GM10266 (cell line): ENCODE measurements at regions not wholly inside any gene's neighbourhood (a gene's known extent, or its start where the extent isn't known, plus 50 kb on each side); places are given as distances from the start of the nearest gene placed in this dataset.

ENCODE experiments used
- DNase-seq: peaks from one replicate; pipeline ENCODE4 v3.0.0; 2012; ENCODE audit errors: extremely low spot score
- TF ChIP-seq, protein P1 (sequence below): IDR thresholded peaks from 2 replicates; pipeline ENCODE4 v1.5.1; 2012; ENCODE audit warnings: mild to moderate bottlenecking, low read depth; ENCODE audit not compliant: control insufficient read depth, insufficient read depth; ENCODE audit errors: missing control alignments

- TF ChIP-seq, protein P1, sequence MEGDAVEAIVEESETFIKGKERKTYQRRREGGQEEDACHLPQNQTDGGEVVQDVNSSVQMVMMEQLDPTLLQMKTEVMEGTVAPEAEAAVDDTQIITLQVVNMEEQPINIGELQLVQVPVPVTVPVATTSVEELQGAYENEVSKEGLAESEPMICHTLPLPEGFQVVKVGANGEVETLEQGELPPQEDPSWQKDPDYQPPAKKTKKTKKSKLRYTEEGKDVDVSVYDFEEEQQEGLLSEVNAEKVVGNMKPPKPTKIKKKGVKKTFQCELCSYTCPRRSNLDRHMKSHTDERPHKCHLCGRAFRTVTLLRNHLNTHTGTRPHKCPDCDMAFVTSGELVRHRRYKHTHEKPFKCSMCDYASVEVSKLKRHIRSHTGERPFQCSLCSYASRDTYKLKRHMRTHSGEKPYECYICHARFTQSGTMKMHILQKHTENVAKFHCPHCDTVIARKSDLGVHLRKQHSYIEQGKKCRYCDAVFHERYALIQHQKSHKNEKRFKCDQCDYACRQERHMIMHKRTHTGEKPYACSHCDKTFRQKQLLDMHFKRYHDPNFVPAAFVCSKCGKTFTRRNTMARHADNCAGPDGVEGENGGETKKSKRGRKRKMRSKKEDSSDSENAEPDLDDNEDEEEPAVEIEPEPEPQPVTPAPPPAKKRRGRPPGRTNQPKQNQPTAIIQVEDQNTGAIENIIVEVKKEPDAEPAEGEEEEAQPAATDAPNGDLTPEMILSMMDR: no peak
- no peak for DNase-seq
These were observed 360.3 kb downstream of the LRRC70 start for GRCh38 chr5:62938927-62939326.

- DNase-seq: no peak
- TF ChIP-seq, protein P1: no peak
These were observed 359.3 kb downstream of the LRRC70 start for GRCh38 chr5:62937661-62938558.

- DNase-seq: no peak
- TF ChIP-seq, protein P1: no peak
These were observed 357.0 kb downstream of the LRRC70 start for GRCh38 chr5:62935660-62936059.

DNA sequence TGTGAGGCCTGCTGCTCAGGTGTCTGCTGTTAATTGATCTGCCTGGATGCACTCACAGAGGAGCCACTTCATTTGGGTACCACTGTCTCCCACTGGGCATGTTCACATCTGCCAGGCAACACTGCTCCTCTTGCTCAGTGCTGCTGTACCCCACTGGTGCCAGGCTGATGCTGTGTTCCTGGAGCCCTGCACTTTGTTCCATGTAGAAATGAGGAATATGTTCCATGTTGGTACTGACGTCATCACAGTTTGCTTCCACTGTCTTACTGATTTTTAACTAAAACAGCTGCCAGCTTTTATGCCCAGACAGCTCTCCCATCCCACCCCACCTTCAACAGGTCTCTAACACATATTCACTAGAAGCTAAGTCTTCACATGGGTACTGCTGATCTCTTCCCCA is 355.7 kb downstream of the LRRC70 start:
- DNase-seq: no peak
- TF ChIP-seq, protein P1: no peak

DNA sequence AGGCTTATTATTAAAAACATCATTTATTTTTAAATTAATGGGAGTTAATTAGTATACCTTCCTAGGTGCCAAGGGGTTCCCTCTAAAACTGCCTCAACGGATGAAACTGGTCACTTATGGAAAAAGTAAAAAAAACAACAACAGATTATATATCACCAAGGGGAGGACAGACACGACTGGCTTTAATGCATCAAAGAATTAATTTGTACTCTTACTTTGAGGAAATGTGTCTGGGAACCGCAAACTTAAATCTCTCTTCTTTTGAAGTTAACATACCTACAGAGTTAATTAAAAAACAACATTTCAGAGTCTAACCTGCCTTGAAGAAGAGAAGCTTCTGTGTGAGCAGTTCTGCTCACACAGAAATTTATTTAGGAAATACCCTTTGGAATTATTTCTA is 354.6 kb downstream of the LRRC70 start:
- DNase-seq: no peak
- TF ChIP-seq, protein P1: no peak

GRCh38 chr5:62931153-62931950 is 352.7 kb downstream of the LRRC70 start:
- TF ChIP-seq, protein P1: no peak
- no peak for DNase-seq

DNA sequence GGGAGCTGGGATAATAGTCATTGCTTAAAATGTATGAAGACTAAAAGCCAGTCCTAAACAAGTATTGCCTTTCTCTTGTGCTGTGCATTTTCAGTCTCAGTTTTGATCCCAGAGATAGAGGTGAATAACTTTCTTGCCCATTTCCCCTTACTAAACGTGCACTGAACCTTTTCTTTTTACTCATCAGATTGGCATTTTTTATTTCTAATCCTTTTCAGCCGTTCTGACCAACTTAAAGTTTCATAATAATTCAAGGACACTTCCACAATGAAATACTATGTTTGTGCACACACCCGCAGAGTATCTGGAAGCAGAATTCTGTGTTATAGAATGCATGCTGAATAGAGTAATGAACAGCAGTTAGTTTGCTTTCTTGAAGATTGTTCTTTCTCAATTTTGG is 343.6 kb downstream of the LRRC70 start:
- DNase-seq: no peak
- TF ChIP-seq, protein P1: no peak
